ENCODE measurements at regions not wholly inside any gene's neighbourhood (a gene's known extent, or its start where the extent isn't known, plus 50 kb on each side); places are given as distances from the start of the nearest gene placed in this dataset.
"Not testable (repeated sequence)": the region's sequence is repeated elsewhere in the genome, so short reads cannot be mapped to it uniquely, and the experiment has no call there.

DNA sequence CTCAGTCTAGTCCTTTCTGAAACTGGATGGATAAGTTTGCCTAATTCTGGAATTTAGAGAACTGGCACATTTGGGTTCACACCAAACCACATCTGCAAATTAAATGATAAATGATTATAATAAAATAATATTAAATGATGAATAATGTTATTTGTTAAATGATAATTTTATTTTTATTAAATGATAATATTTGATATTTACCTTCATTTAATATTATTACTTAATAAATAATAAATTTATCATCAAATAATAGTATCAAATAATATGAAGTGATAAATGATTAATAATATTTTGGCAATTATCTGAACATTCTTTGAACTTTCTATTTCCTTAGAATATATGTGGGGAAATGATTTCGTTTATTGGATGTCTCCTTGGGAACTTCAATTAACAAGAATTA lies 1604.2 kb downstream of the STIM2 start:
- Mint-ChIP-seq H3K27me3 (ENCODE audit: low read depth) (no peaks in the 10 kb centered on the region), H3K27ac (no peak overlapping the region), H3K4me1 (ENCODE audit: low read depth) (no peaks in the 10 kb centered on the region), H3K4me3 (no peak overlapping the region), H3K36me3 (ENCODE audit: low read depth) (no peaks in the 10 kb centered on the region), H3K9me3 (peaks cover 2% of the 10 kb centered on the region)
- intact Hi-C loops (cut with micrococcal nuclease): no loop called here
- no peak for DNase-seq
- CTCF ChIA-PET: no interaction called here

DNA sequence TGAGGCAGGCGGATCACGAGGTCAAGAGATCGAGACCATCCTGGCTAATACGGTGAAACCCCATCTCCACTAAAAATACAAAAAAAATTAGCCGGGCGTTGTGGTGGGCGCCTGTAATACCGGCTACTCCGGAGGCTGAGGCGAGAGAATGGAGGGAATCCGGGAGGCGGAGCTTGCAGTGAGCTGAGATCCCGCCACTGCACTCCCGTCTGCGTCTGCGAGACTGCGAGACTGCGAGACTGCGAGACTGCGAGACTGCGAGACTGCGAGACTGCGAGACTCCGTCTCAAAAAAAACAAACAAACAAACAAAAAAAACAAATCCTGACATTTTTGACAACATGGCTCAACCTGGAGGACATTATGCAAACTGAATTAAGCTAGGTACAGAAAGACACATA lies 1606.2 kb downstream of the STIM2 start:
- H3K27me3 Mint-ChIP-seq (ENCODE audit: low read depth); H3K4me3 Mint-ChIP-seq; intact Hi-C loops (cut with micrococcal nuclease); H3K4me1 Mint-ChIP-seq (ENCODE audit: low read depth); H3K27ac Mint-ChIP-seq; DNase-seq; H3K36me3 Mint-ChIP-seq (ENCODE audit: low read depth); H3K9me3 Mint-ChIP-seq: not testable (repeated sequence)
- CTCF ChIA-PET: interaction anchor here (0.6 kb wide), 1 partner anchor 417 kb away, joined by 4 read pairs; no protein-coding TSS in a partner anchor

DNA sequence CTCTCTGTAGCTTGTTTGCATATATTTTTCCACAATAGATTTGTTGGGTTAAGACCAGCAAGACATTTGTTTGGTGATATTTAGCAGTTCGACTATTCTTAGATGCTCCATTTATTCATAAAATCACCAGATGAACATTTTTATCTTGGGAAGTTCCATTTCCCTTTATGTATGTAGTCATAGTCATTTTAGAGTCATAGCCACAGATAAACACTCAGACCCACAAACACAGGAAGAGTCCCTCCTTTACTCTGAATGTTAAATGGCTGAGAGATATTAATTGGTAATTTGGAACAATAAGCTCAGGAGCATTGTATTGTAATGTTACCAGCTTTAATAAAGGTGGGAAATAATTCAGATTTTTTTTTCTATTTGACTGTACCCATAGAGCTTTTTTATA lies 1608.7 kb downstream of the STIM2 start:
- CTCF ChIA-PET: no interaction called here
- H3K9me3 Mint-ChIP-seq: peaks cover 6% of the 10 kb centered on the region
- no peaks in the 10 kb centered on the region for H3K36me3 Mint-ChIP-seq (ENCODE audit: low read depth)
- H3K27me3 Mint-ChIP-seq (ENCODE audit: low read depth): no peaks in the 10 kb centered on the region
- no peak overlapping the region for H3K4me3 Mint-ChIP-seq
- no peak overlapping the region for H3K27ac Mint-ChIP-seq
- H3K4me1 Mint-ChIP-seq (ENCODE audit: low read depth): no peaks in the 10 kb centered on the region
- intact Hi-C loops (cut with micrococcal nuclease): no loop called here
- no peak for DNase-seq

DNA sequence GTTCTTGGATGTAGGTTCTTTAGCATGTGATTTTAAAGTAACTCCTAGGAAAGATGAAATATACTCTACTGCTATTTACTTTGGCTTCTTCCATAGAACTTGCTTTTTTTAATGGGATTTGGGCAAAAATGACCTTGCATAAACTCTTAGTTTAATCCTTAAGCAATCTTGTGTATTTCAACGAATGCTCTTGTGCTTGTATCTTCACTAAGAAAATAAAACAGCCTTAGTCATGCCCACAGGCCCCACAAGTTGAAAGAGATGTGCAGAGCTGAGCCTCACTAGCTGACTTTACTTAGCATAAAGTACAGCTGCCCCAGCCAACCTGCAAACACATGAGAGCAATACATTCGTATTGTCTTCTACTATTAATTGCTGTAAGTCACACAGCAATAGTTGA lies 1609.2 kb downstream of the STIM2 start:
- intact Hi-C loops (cut with micrococcal nuclease): no loop called here
- no peak overlapping the region for H3K4me3 Mint-ChIP-seq
- no peaks in the 10 kb centered on the region for H3K36me3 Mint-ChIP-seq (ENCODE audit: low read depth)
- CTCF ChIA-PET: no interaction called here
- peaks cover 6% of the 10 kb centered on the region for H3K9me3 Mint-ChIP-seq
- DNase-seq: no peak
- no peaks in the 10 kb centered on the region for H3K4me1 Mint-ChIP-seq (ENCODE audit: low read depth)
- no peaks in the 10 kb centered on the region for H3K27me3 Mint-ChIP-seq (ENCODE audit: low read depth)
- H3K27ac Mint-ChIP-seq: no peak overlapping the region

DNA sequence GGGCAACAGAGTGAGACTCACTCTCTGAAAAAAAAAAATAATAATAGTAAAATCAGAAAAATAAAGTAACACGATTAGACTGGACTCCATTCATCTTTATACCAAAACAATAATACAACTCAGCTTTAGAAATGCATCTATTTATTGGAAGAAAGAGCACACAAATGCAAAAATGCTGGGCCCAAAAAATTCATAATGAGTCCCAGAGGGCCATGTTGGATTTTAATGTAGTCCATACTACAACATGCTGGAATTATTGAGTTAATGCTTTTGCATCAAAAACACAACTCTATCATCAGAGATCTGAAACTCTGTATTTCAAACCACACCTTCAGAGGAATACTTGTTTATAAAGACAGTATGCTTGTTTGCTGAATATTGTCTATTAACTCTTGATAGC lies 1614.7 kb downstream of the STIM2 start:
- no peaks in the 10 kb centered on the region for H3K36me3 Mint-ChIP-seq (ENCODE audit: low read depth)
- no peaks in the 10 kb centered on the region for H3K4me1 Mint-ChIP-seq (ENCODE audit: low read depth)
- H3K4me3 Mint-ChIP-seq: no peak overlapping the region
- intact Hi-C loops (cut with micrococcal nuclease): no loop called here
- CTCF ChIA-PET: no interaction called here
- no peak for DNase-seq
- H3K27me3 Mint-ChIP-seq (ENCODE audit: low read depth): no peaks in the 10 kb centered on the region
- no peak overlapping the region for H3K27ac Mint-ChIP-seq
- peaks cover 13% of the 10 kb centered on the region for H3K9me3 Mint-ChIP-seq

DNA sequence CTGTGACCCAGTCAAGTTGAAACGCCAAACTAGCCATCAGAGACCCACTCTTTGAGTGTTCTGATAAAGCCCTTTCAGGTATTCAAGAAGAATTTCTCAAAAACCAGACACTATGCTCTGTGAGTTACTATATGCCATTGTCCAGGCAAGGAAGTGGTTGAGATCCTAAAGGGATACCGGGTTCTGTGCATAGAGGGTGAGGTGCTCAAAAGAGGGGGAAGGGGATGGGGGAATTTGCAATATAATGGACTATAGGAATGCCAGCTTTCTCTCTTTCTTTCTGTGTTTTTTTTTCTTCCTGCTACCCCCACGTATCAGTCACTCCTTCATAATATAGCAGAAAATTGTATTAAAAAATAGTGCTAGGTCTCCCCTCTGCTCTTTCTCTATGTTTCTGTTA lies 1619.0 kb downstream of the STIM2 start:
- H3K36me3 Mint-ChIP-seq (ENCODE audit: low read depth): no peaks in the 10 kb centered on the region
- H3K27me3 Mint-ChIP-seq (ENCODE audit: low read depth): no peaks in the 10 kb centered on the region
- no peak for DNase-seq
- H3K4me3 Mint-ChIP-seq: no peak overlapping the region
- intact Hi-C loops (cut with micrococcal nuclease): no loop called here
- H3K9me3 Mint-ChIP-seq: peaks cover 12% of the 10 kb centered on the region
- CTCF ChIA-PET: no interaction called here
- H3K4me1 Mint-ChIP-seq (ENCODE audit: low read depth): no peaks in the 10 kb centered on the region
- H3K27ac Mint-ChIP-seq: no peak overlapping the region

DNA sequence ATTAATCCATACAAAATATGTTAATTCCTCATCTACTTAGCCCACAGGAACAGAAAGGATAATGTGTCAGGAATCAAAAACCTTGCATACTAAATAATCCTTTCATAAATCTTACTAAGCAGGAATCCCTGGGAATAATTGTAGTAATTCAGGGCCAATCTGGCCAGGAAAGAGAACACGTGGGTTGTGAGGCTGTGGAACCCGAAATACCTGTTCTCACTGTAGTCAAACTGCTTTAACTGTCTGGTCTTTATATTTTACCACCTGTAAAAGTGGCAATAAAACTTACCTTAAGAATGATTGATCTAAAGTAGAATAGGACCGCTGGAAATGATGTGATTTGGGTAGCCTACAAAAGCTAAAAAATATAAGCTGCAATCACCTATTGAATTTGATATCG lies 1620.9 kb downstream of the STIM2 start:
- no peak for DNase-seq
- Mint-ChIP-seq H3K36me3 (ENCODE audit: low read depth) (no peaks in the 10 kb centered on the region), H3K27ac (no peak overlapping the region), H3K9me3 (peaks cover 8% of the 10 kb centered on the region), H3K4me1 (ENCODE audit: low read depth) (no peaks in the 10 kb centered on the region), H3K27me3 (ENCODE audit: low read depth) (no peaks in the 10 kb centered on the region), H3K4me3 (no peak overlapping the region)
- CTCF ChIA-PET: no interaction called here
- intact Hi-C loops (cut with micrococcal nuclease): no loop called here

DNA sequence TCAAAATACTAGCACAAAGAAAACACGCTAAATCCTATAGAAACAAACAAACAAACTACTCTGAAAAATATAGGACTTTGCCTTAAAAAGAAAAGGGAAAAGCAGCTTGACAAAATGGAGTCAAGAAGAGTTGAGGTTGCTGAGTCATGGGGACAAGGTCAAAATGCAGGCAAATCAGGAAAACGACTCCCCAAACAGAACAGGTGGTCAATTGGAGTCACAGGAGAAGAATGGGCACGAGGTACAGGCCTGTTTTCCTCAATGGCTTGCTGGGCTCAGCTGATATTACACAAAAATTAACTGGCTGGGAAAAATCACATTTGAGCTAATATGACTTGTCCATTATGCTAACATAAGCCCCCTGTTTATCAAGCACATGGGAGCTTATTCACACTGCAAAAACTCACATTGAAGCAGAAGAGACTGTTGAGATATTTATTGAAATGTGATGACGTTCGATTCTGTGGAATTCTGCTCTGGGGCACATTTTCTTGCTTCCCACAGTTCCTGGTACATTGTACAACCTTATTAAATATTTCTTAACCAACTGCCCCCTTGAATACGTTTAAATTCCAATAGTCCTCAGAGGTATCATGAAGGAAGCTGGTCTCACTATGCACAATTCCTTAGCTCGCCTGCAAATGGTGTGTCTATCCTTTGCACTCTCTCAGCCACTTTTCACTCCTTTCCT lies 1622.1 kb downstream of the STIM2 start:
- CTCF ChIA-PET: no interaction called here
- H3K27ac Mint-ChIP-seq: no peak overlapping the region
- no peak overlapping the region for H3K4me3 Mint-ChIP-seq
- H3K4me1 Mint-ChIP-seq (ENCODE audit: low read depth): no peaks in the 10 kb centered on the region
- intact Hi-C loops (cut with micrococcal nuclease): no loop called here
- peaks cover 12% of the 10 kb centered on the region for H3K9me3 Mint-ChIP-seq
- H3K36me3 Mint-ChIP-seq (ENCODE audit: low read depth): no peaks in the 10 kb centered on the region
- no peak for DNase-seq
- no peaks in the 10 kb centered on the region for H3K27me3 Mint-ChIP-seq (ENCODE audit: low read depth)

DNA sequence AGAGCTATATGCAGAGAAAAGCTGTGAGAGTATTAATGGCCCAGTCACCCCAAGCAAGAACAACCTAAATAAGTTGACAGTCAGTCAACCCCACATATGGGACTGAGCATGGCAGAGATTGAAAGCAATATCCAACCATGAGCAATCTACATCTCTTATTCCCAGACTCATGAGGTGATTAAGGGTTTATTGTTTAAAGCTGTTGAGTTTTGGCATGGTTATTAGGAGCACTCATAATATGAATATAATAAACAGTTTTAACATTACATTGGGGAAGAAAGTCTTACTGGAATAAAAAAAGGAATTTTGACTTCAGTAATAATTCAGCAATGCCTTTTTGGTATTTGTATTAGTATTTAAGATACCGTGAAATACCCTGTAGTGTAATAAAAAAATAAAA lies 1627.4 kb downstream of the STIM2 start:
- DNase-seq: no peak
- intact Hi-C loops (cut with micrococcal nuclease): no loop called here
- no peaks in the 10 kb centered on the region for H3K36me3 Mint-ChIP-seq (ENCODE audit: low read depth)
- H3K27ac Mint-ChIP-seq: no peak overlapping the region
- H3K9me3 Mint-ChIP-seq: peaks cover 7% of the 10 kb centered on the region
- CTCF ChIA-PET: no interaction called here
- H3K27me3 Mint-ChIP-seq (ENCODE audit: low read depth): no peaks in the 10 kb centered on the region
- H3K4me1 Mint-ChIP-seq (ENCODE audit: low read depth): no peaks in the 10 kb centered on the region
- H3K4me3 Mint-ChIP-seq: no peak overlapping the region

DNA sequence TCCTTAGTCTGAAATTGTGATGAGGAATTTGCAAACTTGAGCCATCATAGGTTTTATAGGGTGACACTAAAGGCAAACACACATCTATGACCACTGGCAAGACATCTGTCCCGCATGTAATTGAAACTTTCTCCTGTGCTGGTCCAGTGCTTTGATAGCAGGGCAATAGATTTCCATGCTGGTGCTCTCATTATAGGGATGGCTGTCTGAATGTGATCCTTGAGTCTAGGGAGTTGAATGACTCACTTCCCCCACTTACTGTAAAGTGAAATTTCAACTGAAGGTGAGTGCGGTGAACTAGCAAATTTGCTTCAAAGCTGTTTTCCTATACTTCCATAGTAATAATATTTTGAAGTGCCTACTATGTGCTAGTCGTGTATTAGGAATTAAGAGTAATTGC lies 1630.0 kb downstream of the STIM2 start:
- intact Hi-C loops (cut with micrococcal nuclease): no loop called here
- no peak overlapping the region for H3K4me3 Mint-ChIP-seq
- DNase-seq: no peak
- H3K36me3 Mint-ChIP-seq (ENCODE audit: low read depth): no peaks in the 10 kb centered on the region
- no peak overlapping the region for H3K27ac Mint-ChIP-seq
- H3K9me3 Mint-ChIP-seq: peaks cover 13% of the 10 kb centered on the region
- no peaks in the 10 kb centered on the region for H3K27me3 Mint-ChIP-seq (ENCODE audit: low read depth)
- no peaks in the 10 kb centered on the region for H3K4me1 Mint-ChIP-seq (ENCODE audit: low read depth)
- CTCF ChIA-PET: no interaction called here

DNA sequence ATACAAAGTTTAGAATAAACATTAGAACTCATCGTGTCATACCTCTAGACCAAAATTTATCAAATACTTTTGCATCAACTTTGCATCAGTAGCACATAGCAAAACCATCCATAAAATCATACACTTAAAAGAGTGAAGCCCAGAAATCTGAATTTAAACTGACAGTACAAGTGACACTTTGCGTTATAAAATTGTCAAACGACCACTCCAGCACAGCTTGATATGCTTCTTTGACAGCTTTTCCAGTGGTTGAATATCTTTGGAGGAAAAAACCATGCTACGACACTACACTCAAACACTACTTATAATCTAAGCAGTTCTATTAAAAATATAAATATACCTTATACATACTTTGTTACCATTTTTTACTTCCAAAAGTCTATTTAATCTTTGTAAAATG lies 1644.4 kb downstream of the STIM2 start:
- no peaks in the 10 kb centered on the region for H3K27me3 Mint-ChIP-seq (ENCODE audit: low read depth)
- no peaks in the 10 kb centered on the region for H3K4me1 Mint-ChIP-seq (ENCODE audit: low read depth)
- H3K4me3 Mint-ChIP-seq: no peak overlapping the region
- no peak overlapping the region for H3K27ac Mint-ChIP-seq
- intact Hi-C loops (cut with micrococcal nuclease): no loop called here
- CTCF ChIA-PET: no interaction called here
- DNase-seq: no peak
- H3K9me3 Mint-ChIP-seq: peaks cover 15% of the 10 kb centered on the region
- no peaks in the 10 kb centered on the region for H3K36me3 Mint-ChIP-seq (ENCODE audit: low read depth)

DNA sequence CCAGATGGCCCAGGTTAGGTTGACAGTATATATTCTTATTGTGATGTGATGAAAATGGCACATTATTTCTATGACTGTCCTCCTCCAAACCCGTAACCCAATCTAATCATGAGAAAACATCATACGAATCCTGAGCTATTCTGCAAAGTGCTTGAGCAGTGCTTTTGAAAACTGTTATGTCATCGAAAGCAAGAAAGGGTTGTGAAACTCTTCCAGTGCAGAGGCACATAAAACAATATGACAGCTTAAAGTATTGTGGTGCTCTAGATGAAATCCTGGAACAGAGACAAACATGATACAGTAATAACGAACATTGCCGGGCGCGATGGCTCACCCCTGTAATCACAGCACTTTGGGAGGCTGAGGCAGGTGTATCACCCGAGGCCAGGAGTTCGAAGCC lies 1648.0 kb downstream of the STIM2 start:
- Mint-ChIP-seq H3K27ac (no peak overlapping the region), H3K27me3 (ENCODE audit: low read depth) (no peaks in the 10 kb centered on the region), H3K9me3 (peaks cover 14% of the 10 kb centered on the region), H3K4me1 (ENCODE audit: low read depth) (no peaks in the 10 kb centered on the region), H3K36me3 (ENCODE audit: low read depth) (no peaks in the 10 kb centered on the region), H3K4me3 (no peak overlapping the region)
- intact Hi-C loops (cut with micrococcal nuclease): no loop called here
- CTCF ChIA-PET: no interaction called here
- no peak for DNase-seq

DNA sequence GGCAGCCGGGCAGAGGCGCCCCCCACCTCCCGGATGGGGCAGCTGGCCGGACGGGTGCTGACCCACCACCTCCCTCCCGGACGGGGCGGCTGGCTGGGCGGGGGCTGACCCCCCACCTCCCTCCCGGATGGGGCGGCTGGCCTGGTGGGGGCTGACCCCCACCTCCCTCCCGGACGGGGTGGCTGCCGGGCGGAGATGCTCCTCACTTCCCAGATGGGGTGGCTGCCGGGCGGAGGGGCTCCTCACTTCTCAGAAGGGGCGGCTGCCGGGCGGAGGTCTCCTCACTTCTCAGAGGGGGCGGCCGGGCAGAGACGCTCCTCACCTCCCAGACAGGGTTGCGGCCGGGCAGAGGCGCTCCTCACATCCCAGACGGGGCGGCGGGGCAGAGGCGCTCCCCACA lies 1654.1 kb downstream of the STIM2 start:
- H3K4me3 Mint-ChIP-seq; intact Hi-C loops (cut with micrococcal nuclease); CTCF ChIA-PET; H3K27ac Mint-ChIP-seq; H3K36me3 Mint-ChIP-seq (ENCODE audit: low read depth); H3K4me1 Mint-ChIP-seq (ENCODE audit: low read depth); H3K27me3 Mint-ChIP-seq (ENCODE audit: low read depth); DNase-seq: not testable (repeated sequence)
- peaks cover 11% of the 10 kb centered on the region for H3K9me3 Mint-ChIP-seq
